Upper lobe of left lung (tissue), 4 donors: ENCODE measurements at regions not wholly inside any gene's neighbourhood (a gene's known extent, or its start where the extent isn't known, plus 50 kb on each side); places are given as distances from the start of the nearest gene placed in this dataset.
"Not testable (repeated sequence)": the region's sequence is repeated elsewhere in the genome, so short reads cannot be mapped to it uniquely, and the experiment has no call there.

ENCODE experiments used
- POLR2A ChIP-seq, 4 donors: fragments of 450-650 bp; IDR thresholded peaks; one replicate each; pipeline ENCODE4 v1.5.1; 2016 to 2017; ENCODE audit warnings: antibody characterized with exemption in 4 of 4, mild to moderate bottlenecking in 2 of 4
- POLR2AphosphoS5 ChIP-seq, 2 donors: sonication (generic); formaldehyde crosslinking; IDR thresholded peaks; one replicate each; pipeline ENCODE4 v1.5.1; 2017; ENCODE audit warnings: antibody characterized with exemption in 2 of 2
- TF ChIP-seq, protein P1 (sequence below), 6 experiments: fragments of 450-650 bp in 4 of 6; fragments of 200-600 bp in 2 of 6; sonication (generic) in 2 of 6; IDR thresholded peaks; one replicate each; pipeline ENCODE4 v1.5.1; 2016 to 2019; ENCODE audit warnings: antibody characterized with exemption in 6 of 6

DNA sequence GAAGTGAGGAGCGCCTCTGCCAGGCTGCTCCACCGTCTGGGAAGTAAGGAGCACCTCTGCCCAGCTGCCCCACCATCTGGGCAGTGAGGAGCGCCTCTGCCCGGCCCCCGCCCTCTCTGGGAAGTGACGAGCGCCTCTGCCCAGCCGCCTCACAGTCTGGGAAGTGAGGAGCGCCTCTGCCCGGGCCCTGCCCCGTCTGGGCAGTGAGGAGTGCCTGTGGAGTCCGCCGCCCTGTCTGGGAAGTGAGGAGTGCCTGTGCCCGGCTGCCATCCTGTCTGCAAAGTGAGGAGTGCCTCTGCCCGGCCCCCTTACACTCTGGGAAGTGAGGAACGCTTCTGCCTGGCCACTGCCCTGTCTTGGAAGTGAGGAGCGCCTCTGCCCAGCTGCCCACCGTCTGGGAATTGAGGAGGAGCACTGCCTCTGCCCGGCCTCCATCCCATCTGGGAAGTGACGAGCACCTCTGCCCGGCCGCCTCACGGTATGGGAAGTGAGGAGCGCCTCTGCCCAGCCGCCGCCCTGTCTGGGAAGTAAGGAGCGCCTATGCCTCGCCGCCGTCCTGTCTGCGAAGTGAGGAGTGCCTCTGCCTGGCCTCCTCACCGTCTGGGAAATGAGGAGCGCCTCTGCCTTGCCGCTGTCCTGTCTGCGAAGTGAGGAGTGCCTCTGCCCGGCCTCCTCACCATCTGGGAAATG, 576.2 kb upstream of the C9orf72 start:
- not testable (repeated sequence) for TF ChIP-seq POLR2A, POLR2AphosphoS5 (IDR thresholded peaks at IDR 0.05)
- TF ChIP-seq, protein P1, sequence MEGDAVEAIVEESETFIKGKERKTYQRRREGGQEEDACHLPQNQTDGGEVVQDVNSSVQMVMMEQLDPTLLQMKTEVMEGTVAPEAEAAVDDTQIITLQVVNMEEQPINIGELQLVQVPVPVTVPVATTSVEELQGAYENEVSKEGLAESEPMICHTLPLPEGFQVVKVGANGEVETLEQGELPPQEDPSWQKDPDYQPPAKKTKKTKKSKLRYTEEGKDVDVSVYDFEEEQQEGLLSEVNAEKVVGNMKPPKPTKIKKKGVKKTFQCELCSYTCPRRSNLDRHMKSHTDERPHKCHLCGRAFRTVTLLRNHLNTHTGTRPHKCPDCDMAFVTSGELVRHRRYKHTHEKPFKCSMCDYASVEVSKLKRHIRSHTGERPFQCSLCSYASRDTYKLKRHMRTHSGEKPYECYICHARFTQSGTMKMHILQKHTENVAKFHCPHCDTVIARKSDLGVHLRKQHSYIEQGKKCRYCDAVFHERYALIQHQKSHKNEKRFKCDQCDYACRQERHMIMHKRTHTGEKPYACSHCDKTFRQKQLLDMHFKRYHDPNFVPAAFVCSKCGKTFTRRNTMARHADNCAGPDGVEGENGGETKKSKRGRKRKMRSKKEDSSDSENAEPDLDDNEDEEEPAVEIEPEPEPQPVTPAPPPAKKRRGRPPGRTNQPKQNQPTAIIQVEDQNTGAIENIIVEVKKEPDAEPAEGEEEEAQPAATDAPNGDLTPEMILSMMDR (IDR thresholded peaks at IDR 0.05): not testable (repeated sequence)
